SU-DHL-6 (cell line): ENCODE measurements at regions not wholly inside any gene's neighbourhood (a gene's known extent, or its start where the extent isn't known, plus 50 kb on each side); places are given as distances from the start of the nearest gene placed in this dataset.

Experiments used
- H2AFZ ChIP-seq: fragments of 200-600 bp; sonication (generic); 2 replicates; pipeline ENCODE4 v1.6.1; 2014; ENCODE audit warnings: low read depth, mild to moderate bottlenecking, moderate library complexity, mixed read lengths, antibody characterized with exemption, low read length; ENCODE audit not compliant: severe bottlenecking
- H3F3A ChIP-seq: fragments of 200-600 bp; shearing (Covaris generic); 2 replicates; pipeline ENCODE4 v1.6.0; 2016; ENCODE audit warnings: antibody characterized with exemption, mild to moderate bottlenecking; ENCODE audit not compliant: insufficient read depth
- H3K27ac ChIP-seq: fragments of 200-600 bp; sonication (generic); 2 replicates; pipeline ENCODE4 v1.5.1; 2016; ENCODE audit warnings: low read depth, mild to moderate bottlenecking, low read length, moderate library complexity, mixed read lengths
- H3K27me3 ChIP-seq: fragments of 200-600 bp; sonication (generic), shearing (Covaris generic); 2 replicates; pipeline ENCODE4 v1.6.0; 2014; ENCODE audit warnings: mild to moderate bottlenecking, low read length
- H3K36me3 ChIP-seq: fragments of 200-600 bp; sonication (generic); 2 replicates; pipeline ENCODE4 v1.6.1; 2014; ENCODE audit warnings: mild to moderate bottlenecking, low read length, mixed read lengths
- H3K4me2 ChIP-seq: fragments of 300-600, 200-600 bp; shearing (Covaris generic), sonication (generic); 2 replicates; pipeline ENCODE4 v1.6.0; 2014; ENCODE audit warnings: low read length, low read depth, mild to moderate bottlenecking; ENCODE audit not compliant: poor library complexity, severe bottlenecking
- H3K4me3 ChIP-seq: fragments of 200-600 bp; sonication (generic); 2 replicates; pipeline ENCODE4 v1.5.1; 2014; ENCODE audit warnings: antibody characterized with exemption, low read length, mild to moderate bottlenecking, mixed read lengths; ENCODE audit not compliant: insufficient read depth, poor library complexity, severe bottlenecking
- H3K79me2 ChIP-seq: fragments of 200-600 bp; sonication (generic); 2 replicates; pipeline ENCODE4 v1.6.1; 2014; ENCODE audit warnings: mild to moderate bottlenecking, low read length, moderate library complexity; ENCODE audit not compliant: insufficient read depth
- H3K9ac ChIP-seq: fragments of 200-600 bp; sonication (generic); 2 replicates; pipeline ENCODE4 v1.7.0; 2014; ENCODE audit warnings: mild to moderate bottlenecking, low read length
- H3K9me2 ChIP-seq: fragments of 200-600 bp; sonication (generic); replicated peaks from 2 replicates; pipeline ENCODE4 v1.6.1; 2014; ENCODE audit warnings: low read length; ENCODE audit not compliant: insufficient read depth
- H3K9me3 ChIP-seq: fragments of 200-600 bp; sonication (generic); 2 replicates; pipeline ENCODE4 v1.6.1; 2014; ENCODE audit warnings: low read length, mixed read lengths; ENCODE audit not compliant: insufficient read depth
- H4K20me1 ChIP-seq: fragments of 200-600 bp; sonication (generic); 2 replicates; pipeline ENCODE4 v1.6.1; 2014; ENCODE audit warnings: low read depth, mild to moderate bottlenecking, antibody characterized with exemption, low read length, moderate library complexity, mixed read lengths
- CTCF ChIP-seq: fragments of 200-600 bp; sonication (generic); IDR thresholded peaks from one replicate; pipeline ENCODE4 v1.5.1; 2017; ENCODE audit warnings: antibody characterized with exemption, mild to moderate bottlenecking, low read length, moderate library complexity; ENCODE audit not compliant: insufficient read depth, poor library complexity, severe bottlenecking
- EZH2phosphoT487 ChIP-seq: fragments of 200-600 bp; sonication (generic), shearing (Covaris generic); conservative IDR thresholded peaks from 2 replicates; pipeline ENCODE4 v1.6.1; 2018; ENCODE audit warnings: mild to moderate bottlenecking, antibody characterized with exemption, low read length, moderate library complexity, mixed read lengths

- Histone ChIP-seq H3K9me3 (no peaks in the 10 kb centered on the region), H3K4me2 (no peak overlapping the region), H3K4me3 (no peak overlapping the region), H3K9me2 (no peaks in the 10 kb centered on the region), H3K9ac (no peak overlapping the region), H2AFZ (no peak overlapping the region), H3F3A (no peaks in the 10 kb centered on the region), H3K36me3 (no peaks in the 10 kb centered on the region), H4K20me1 (no peaks in the 10 kb centered on the region), H3K27me3 (no peaks in the 10 kb centered on the region), H3K79me2 (no peaks in the 10 kb centered on the region), H3K27ac (no peak overlapping the region)
- no peak for TF ChIP-seq EZH2phosphoT487
- TF ChIP-seq CTCF, result no peak
Observed at GRCh38 chr6:44543664-44544063, 156.2 kb downstream of the CDC5L start.

GRCh38 chr6:44545224-44545623, 157.7 kb downstream of the CDC5L start:
- H3K9me3 ChIP-seq, result no peaks in the 10 kb centered on the region
- H3K4me3 ChIP-seq, result no peak overlapping the region
- no peaks in the 10 kb centered on the region for H4K20me1 ChIP-seq
- H3K27ac ChIP-seq, result no peak overlapping the region
- no peaks in the 10 kb centered on the region for H3K36me3 ChIP-seq
- H2AFZ ChIP-seq, result no peak overlapping the region
- H3K4me2 ChIP-seq, result no peak overlapping the region
- H3K9me2 ChIP-seq, result no peaks in the 10 kb centered on the region
- no peaks in the 10 kb centered on the region for H3K79me2 ChIP-seq
- H3F3A ChIP-seq, result no peaks in the 10 kb centered on the region
- H3K9ac ChIP-seq, result no peak overlapping the region
- TF ChIP-seq EZH2phosphoT487, result no peak
- no peak for TF ChIP-seq CTCF
- H3K27me3 ChIP-seq, result no peaks in the 10 kb centered on the region

- H3F3A ChIP-seq, result no peaks in the 10 kb centered on the region
- H4K20me1 ChIP-seq, result no peaks in the 10 kb centered on the region
- H3K9me3 ChIP-seq, result no peaks in the 10 kb centered on the region
- H3K4me3 ChIP-seq, result no peak overlapping the region
- H2AFZ ChIP-seq, result no peak overlapping the region
- no peaks in the 10 kb centered on the region for H3K27me3 ChIP-seq
- H3K9me2 ChIP-seq, result no peaks in the 10 kb centered on the region
- no peak overlapping the region for H3K4me2 ChIP-seq
- no peak for TF ChIP-seq CTCF
- no peak for TF ChIP-seq EZH2phosphoT487
- no peak overlapping the region for H3K27ac ChIP-seq
- H3K36me3 ChIP-seq, result no peaks in the 10 kb centered on the region
- no peaks in the 10 kb centered on the region for H3K79me2 ChIP-seq
- H3K9ac ChIP-seq, result no peak overlapping the region
Observed at GRCh38 chr6:44548319-44548718, 160.8 kb downstream of the CDC5L start.

GRCh38 chr6:44549516-44549915, 162.0 kb downstream of the CDC5L start:
- no peaks in the 10 kb centered on the region for H3K79me2 ChIP-seq
- H3K27ac ChIP-seq, result no peak overlapping the region
- H3K9ac ChIP-seq, result no peak overlapping the region
- no peaks in the 10 kb centered on the region for H4K20me1 ChIP-seq
- no peaks in the 10 kb centered on the region for H3K36me3 ChIP-seq
- no peak overlapping the region for H2AFZ ChIP-seq
- TF ChIP-seq CTCF (no peak), EZH2phosphoT487 (no peak)
- H3K27me3 ChIP-seq, result no peaks in the 10 kb centered on the region
- H3K4me2 ChIP-seq, result no peak overlapping the region
- H3F3A ChIP-seq, result no peaks in the 10 kb centered on the region
- no peaks in the 10 kb centered on the region for H3K9me2 ChIP-seq
- H3K9me3 ChIP-seq, result no peaks in the 10 kb centered on the region
- H3K4me3 ChIP-seq, result no peak overlapping the region
